Cardiac muscle cell (in vitro differentiated cells and primary cell): ENCODE measurements at regions not wholly inside any gene's neighbourhood (a gene's known extent, or its start where the extent isn't known, plus 50 kb on each side); places are given as distances from the start of the nearest gene placed in this dataset.

ENCODE experiments used
- DNase-seq, 2 donors: peaks; one replicate each; pipeline versions ENCODE4 v3.0.0 to v3.0.0-alpha.2; 2010 to 2017; ENCODE audit warnings: low read depth in 1 of 2, low spot score in 1 of 2
- H3K27ac ChIP-seq: fragments of 200-600 bp; sonication (generic); 2 replicates; pipeline ENCODE4 v1.5.1; 2016
- H3K27me3 ChIP-seq: fragments of 200-600 bp; sonication (generic); 2 replicates; pipeline ENCODE4 v1.6.0; 2016; ENCODE audit warnings: control low read depth
- H3K36me3 ChIP-seq: fragments of 200-600 bp; sonication (generic); 2 replicates; pipeline ENCODE4 v1.5.1; 2016; ENCODE audit warnings: control low read depth
- H3K4me1 ChIP-seq: fragments of 200-600 bp; sonication (generic); 2 replicates; pipeline ENCODE4 v1.8.1; 2017; ENCODE audit warnings: low read depth, mild to moderate bottlenecking, mixed run types
- H3K4me3 ChIP-seq: fragments of 200-600 bp; sonication (generic); 2 replicates; pipeline ENCODE4 v1.5.1; 2016; ENCODE audit warnings: mild to moderate bottlenecking
- H3K9me3 ChIP-seq: fragments of 200-600 bp; sonication (generic); 2 replicates; pipeline ENCODE4 v1.5.1; 2017; ENCODE audit warnings: low read depth, mild to moderate bottlenecking, control low read depth
- TF ChIP-seq, protein P1 (sequence below): IDR thresholded peaks from 2 replicates; pipeline ENCODE4 v1.5.1; 2012; ENCODE audit warnings: low read depth, mild to moderate bottlenecking, low read length

DNA sequence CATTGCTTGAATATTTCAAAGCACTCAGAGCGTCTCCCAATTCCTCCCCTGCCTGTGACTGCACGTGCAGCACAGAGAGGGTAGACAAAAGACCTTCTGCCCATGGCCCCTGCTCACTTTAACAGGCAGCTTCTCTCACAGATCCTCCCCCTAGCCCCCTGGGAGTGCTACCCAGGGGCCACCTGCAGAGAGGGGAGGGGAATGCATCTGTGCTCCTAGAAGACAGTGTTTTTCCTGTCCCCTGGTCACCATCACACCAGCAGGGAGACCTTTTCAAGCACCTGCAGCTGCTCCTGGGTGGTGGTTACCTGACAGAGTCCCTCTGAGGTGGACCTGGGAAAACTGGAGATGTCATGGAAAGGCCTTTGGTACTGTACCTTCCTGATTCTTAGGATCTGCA is 56.7 kb upstream of the PRR23C start:
- Histone ChIP-seq H3K36me3 (no peaks in the 10 kb centered on the region), H3K9me3 (no peaks in the 10 kb centered on the region), H3K27ac (no peak overlapping the region), H3K4me3 (no peak overlapping the region), H3K27me3 (no peaks in the 10 kb centered on the region), H3K4me1 (no peaks in the 10 kb centered on the region)
- no peak for DNase-seq
- TF ChIP-seq, protein P1, sequence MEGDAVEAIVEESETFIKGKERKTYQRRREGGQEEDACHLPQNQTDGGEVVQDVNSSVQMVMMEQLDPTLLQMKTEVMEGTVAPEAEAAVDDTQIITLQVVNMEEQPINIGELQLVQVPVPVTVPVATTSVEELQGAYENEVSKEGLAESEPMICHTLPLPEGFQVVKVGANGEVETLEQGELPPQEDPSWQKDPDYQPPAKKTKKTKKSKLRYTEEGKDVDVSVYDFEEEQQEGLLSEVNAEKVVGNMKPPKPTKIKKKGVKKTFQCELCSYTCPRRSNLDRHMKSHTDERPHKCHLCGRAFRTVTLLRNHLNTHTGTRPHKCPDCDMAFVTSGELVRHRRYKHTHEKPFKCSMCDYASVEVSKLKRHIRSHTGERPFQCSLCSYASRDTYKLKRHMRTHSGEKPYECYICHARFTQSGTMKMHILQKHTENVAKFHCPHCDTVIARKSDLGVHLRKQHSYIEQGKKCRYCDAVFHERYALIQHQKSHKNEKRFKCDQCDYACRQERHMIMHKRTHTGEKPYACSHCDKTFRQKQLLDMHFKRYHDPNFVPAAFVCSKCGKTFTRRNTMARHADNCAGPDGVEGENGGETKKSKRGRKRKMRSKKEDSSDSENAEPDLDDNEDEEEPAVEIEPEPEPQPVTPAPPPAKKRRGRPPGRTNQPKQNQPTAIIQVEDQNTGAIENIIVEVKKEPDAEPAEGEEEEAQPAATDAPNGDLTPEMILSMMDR = no peak

DNA sequence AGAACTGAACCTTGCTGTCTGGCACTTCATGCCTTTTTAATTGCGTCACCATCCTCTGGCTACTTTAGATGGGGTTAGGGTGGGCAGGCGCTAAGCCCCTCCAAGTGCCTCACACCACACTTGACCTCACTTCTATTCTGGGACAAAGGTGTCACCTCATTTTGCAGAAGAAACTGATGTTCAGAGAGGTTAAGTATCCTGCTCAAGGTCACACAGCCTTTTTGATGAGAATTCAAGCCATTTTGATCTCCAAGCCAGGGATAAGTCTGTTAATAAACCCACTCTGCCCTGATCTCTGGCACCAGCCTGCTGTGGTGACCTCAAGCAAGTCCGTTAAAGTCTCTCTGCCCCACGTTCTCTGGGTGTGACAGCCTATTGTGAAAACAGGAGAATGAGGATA is 58.8 kb upstream of the PRR23C start:
- no peak for DNase-seq
- Histone ChIP-seq H3K27ac (no peak overlapping the region), H3K9me3 (no peaks in the 10 kb centered on the region), H3K27me3 (no peaks in the 10 kb centered on the region), H3K36me3 (no peaks in the 10 kb centered on the region), H3K4me3 (no peak overlapping the region), H3K4me1 (no peaks in the 10 kb centered on the region)
- TF ChIP-seq, protein P1 = no peak

DNA sequence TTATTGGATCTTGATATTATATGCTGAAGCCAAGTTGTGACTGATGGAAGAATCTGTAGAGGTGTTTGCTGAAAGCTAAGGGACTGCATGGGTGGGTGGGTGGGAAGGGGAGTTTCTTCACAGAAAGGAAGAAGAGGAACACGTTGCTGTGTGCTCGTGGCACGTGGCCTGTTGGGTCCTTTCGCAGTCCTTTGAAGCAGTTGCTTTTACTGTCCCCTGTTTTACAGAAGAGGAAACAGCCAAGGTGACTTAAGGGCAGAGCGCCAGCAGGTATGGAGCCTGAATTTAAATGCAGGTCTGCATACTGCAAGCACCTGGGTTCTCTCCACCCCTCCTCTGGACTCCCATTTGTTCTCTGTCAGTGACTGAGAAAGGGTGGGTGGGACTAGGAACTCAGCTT is 59.4 kb upstream of the PRR23C start:
- H3K36me3 ChIP-seq = no peaks in the 10 kb centered on the region
- TF ChIP-seq, protein P1 = no peak
- no peaks in the 10 kb centered on the region for H3K4me1 ChIP-seq
- no peak for DNase-seq
- H3K27me3 ChIP-seq = no peaks in the 10 kb centered on the region
- H3K4me3 ChIP-seq = no peak overlapping the region
- no peaks in the 10 kb centered on the region for H3K9me3 ChIP-seq
- no peak overlapping the region for H3K27ac ChIP-seq

DNA sequence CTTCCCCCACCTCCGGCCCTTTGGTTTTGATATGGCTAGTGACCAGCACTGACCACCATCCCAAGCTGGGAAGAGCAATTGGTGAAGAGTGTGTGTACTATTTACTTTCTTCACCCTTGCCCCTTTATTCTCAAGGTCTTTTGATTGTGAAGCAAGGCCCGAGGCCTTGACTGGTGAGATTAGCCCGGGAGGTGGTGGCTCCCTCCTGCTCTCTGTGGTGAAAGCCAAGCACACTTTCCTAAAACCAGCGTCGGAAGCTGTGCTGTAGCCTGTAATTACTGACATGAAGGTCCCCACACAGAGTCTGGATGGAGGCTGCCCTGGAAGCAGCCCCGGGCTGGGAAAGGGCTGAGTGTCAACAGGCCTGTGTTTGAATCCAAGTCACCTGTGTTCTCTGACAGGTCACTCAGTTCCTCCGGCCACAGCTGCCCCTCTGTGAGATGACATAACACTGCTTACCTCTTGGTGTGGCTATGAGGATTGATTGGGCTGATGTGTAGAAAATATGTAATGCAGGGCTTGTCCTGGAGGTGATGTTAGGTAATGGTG is 60.5 kb upstream of the PRR23C start:
- Histone ChIP-seq H3K9me3 (no peaks in the 10 kb centered on the region), H3K4me1 (no peaks in the 10 kb centered on the region), H3K27me3 (peaks cover 2% of the 10 kb centered on the region), H3K4me3 (no peak overlapping the region), H3K27ac (no peak overlapping the region), H3K36me3 (no peaks in the 10 kb centered on the region)
- TF ChIP-seq, protein P1 = no peak
- no peak for DNase-seq

DNA sequence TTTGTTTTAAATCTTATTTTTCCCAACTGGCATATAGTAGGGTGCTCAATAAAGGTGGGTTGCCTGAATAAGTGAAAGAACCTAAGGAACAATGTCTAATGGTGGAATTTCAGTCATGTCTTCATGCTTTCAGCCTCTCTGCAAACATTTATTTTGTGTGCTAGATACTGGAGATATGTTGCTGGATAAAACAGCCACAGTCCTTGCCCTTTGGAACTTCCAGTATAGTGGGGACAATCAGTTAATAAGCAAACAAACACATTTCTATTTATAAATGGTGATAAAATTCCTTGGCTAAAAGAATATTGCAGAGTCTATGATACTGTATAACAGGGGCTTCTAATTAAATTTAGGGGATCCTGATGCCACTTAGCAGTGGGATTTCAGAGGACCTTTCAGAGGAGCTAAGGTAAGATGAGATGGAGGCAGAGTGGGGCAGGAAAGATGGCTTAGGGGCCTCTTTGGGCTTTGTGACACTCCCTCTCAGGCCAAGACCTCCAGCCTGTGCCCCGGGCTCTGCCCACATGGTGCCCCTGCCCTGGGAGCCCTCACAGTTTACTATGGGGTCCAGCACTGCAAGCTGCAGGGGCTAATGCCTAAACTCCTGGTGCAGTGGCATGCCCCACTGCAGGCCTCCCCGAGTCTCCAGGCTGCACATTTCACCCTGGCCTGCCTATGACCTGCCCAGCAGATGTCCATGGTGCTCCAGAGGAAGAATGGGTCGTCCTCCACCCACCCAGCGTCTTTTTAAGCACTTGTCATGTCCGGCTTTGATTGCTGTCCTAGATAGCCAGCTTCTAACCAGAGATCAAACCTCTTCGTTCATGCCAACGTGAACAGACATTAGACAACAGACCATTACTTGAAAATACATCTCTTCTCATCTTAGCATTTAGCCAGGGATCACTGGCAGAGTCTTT is 61.6 kb upstream of the PRR23C start:
- no peaks in the 10 kb centered on the region for H3K36me3 ChIP-seq
- peaks cover 6% of the 10 kb centered on the region for H3K27me3 ChIP-seq
- no peak for DNase-seq
- no peaks in the 10 kb centered on the region for H3K4me1 ChIP-seq
- H3K27ac ChIP-seq = no peak overlapping the region
- H3K4me3 ChIP-seq = no peak overlapping the region
- TF ChIP-seq, protein P1 = no peak
- H3K9me3 ChIP-seq = no peaks in the 10 kb centered on the region
